ENCODE measurements at regions not wholly inside any gene's neighbourhood (a gene's known extent, or its start where the extent isn't known, plus 50 kb on each side); places are given as distances from the start of the nearest gene placed in this dataset.

DNA sequence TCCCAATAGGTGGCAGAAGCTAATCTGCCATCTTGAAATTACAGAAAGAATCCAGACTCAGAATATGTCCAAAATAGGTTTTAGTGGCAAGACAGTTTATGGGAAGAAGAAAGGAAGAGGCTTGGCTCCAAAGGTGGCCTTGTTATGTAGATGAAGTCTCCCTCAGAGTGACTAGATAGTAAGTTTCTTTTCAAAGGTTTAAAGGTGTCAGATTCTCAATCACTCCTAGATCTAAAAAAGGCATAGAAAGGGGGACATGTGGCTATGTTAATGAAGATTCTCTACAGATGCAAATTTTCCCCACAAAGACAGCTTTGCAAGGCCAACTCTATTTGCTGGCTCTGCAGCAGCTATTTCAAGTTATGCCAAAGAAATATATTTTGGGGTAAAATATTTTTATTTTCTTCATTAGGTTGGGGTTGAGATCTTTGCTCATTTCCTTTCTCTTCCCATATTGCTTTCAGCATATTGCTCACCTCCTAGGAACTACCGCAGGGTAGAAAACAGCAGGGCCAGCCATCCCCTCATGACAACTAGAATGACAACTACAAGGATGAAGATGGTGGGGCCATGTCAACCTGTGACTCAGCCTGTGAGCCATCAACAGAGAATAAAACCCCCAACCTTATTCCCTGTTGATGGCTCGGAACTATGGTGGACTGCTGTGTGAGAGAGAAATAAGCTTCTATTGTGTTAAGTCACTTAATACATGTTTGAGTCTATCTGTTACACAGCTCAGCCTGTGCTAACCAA lies 274.0 kb upstream of the GALNT17 start:
- Histone ChIP-seq H3K27ac (no peak overlapping the region), H3K4me3 (no peak overlapping the region), H3K36me3 (no peaks in the 10 kb centered on the region), H3K4me1 (no peaks in the 10 kb centered on the region), H3K27me3 (no peaks in the 10 kb centered on the region), H3K9me3 (no peaks in the 10 kb centered on the region)
- TF ChIP-seq CTCF (IDR thresholded peaks at IDR 0.05) (no peak), POLR2AphosphoS5 (IDR thresholded peaks at IDR 0.05; ENCODE audit: insufficient read depth in 1 of 2, low read depth in 1 of 2) (no peak), POLR2A (IDR thresholded peaks at IDR 0.05) (no peak)
- intact Hi-C loops (cut with DNase I): loop anchor here (10.0 kb wide), 1 partner anchor 877 kb away; no protein-coding TSS in a partner anchor
- DNase-seq (ENCODE audit: extremely low spot score in 2 of 2): no peak

GRCh38 chr7:70867513-70867912 lies 264.4 kb upstream of the GALNT17 start:
- no peak for DNase-seq (ENCODE audit: extremely low spot score in 2 of 2)
- intact Hi-C loops (cut with DNase I): no loop called here
- Histone ChIP-seq H3K36me3 (no peaks in the 10 kb centered on the region), H3K27me3 (no peaks in the 10 kb centered on the region), H3K4me1 (no peaks in the 10 kb centered on the region), H3K9me3 (no peaks in the 10 kb centered on the region), H3K27ac (no peak overlapping the region), H3K4me3 (no peak overlapping the region)
- TF ChIP-seq CTCF (IDR thresholded peaks at IDR 0.05) (no peak), POLR2AphosphoS5 (IDR thresholded peaks at IDR 0.05; ENCODE audit: insufficient read depth in 1 of 2, low read depth in 1 of 2) (no peak), POLR2A (IDR thresholded peaks at IDR 0.05) (no peak)

DNA sequence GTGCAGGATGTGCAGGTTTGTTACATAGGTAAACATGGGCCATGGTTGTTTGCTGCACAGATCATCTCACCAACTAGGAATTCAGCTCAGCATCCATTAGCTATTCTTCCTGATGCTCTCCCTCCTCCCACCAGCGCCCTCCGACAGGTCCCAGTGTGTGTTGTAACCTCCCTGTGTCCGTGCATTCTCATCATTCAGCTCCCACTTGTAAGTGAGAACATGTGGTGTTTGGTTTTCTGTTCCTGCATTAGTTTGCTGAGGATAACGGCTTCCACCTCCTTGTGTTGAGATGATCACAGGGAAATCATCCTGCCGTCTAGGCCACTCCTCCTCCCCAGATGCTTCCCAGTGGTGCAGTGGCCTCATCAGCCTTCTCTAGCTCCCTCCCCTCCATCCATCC lies 261.6 kb upstream of the GALNT17 start:
- Histone ChIP-seq H3K27me3 (no peaks in the 10 kb centered on the region), H3K27ac (no peak overlapping the region), H3K36me3 (no peaks in the 10 kb centered on the region), H3K4me1 (no peaks in the 10 kb centered on the region), H3K9me3 (no peaks in the 10 kb centered on the region), H3K4me3 (no peak overlapping the region)
- DNase-seq (ENCODE audit: extremely low spot score in 2 of 2): no peak
- TF ChIP-seq POLR2AphosphoS5 (IDR thresholded peaks at IDR 0.05; ENCODE audit: insufficient read depth in 1 of 2, low read depth in 1 of 2): no peak
- TF ChIP-seq CTCF (IDR thresholded peaks at IDR 0.05): no peak
- TF ChIP-seq POLR2A (IDR thresholded peaks at IDR 0.05): no peak
- intact Hi-C loops (cut with DNase I): no loop called here

DNA sequence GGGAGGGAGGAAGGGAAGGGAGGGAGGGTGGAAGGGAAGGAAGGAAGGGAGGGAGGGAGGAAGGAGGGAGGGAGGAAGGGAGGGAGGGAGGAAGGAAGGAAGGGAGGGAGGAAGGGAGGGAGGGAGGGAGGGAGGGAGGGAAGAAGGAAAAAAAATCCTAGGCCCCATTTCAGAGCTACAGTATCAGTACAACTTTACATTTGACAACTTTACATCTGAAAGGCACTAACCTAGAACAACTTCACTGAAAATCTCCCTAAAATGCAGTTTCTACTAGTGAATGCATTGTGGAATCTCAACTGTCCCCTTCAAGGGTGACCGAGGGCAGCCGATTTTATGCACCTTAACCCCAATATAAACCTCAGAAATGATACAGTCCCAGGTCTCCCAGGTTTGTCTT lies 259.8 kb upstream of the GALNT17 start:
- no peaks in the 10 kb centered on the region for H3K9me3 ChIP-seq
- DNase-seq (ENCODE audit: extremely low spot score in 2 of 2): no peak
- H3K36me3 ChIP-seq: no peaks in the 10 kb centered on the region
- H3K27ac ChIP-seq: no peak overlapping the region
- H3K4me3 ChIP-seq: no peak overlapping the region
- no peaks in the 10 kb centered on the region for H3K4me1 ChIP-seq
- intact Hi-C loops (cut with DNase I): no loop called here
- no peak for TF ChIP-seq POLR2AphosphoS5 (IDR thresholded peaks at IDR 0.05; ENCODE audit: insufficient read depth in 1 of 2, low read depth in 1 of 2)
- TF ChIP-seq POLR2A (IDR thresholded peaks at IDR 0.05): no peak
- no peak for TF ChIP-seq CTCF (IDR thresholded peaks at IDR 0.05)
- no peaks in the 10 kb centered on the region for H3K27me3 ChIP-seq

GRCh38 chr7:70881167-70881847 lies 250.6 kb upstream of the GALNT17 start:
- H3K9me3 ChIP-seq: no peaks in the 10 kb centered on the region
- no peaks in the 10 kb centered on the region for H3K36me3 ChIP-seq
- no peak overlapping the region for H3K4me3 ChIP-seq
- H3K27me3 ChIP-seq: no peaks in the 10 kb centered on the region
- no peaks in the 10 kb centered on the region for H3K4me1 ChIP-seq
- no peak for DNase-seq (ENCODE audit: extremely low spot score in 2 of 2)
- TF ChIP-seq CTCF (IDR thresholded peaks at IDR 0.05) (no peak), POLR2A (IDR thresholded peaks at IDR 0.05) (no peak), POLR2AphosphoS5 (IDR thresholded peaks at IDR 0.05; ENCODE audit: insufficient read depth in 1 of 2, low read depth in 1 of 2) (no peak)
- intact Hi-C loops (cut with DNase I): no loop called here
- H3K27ac ChIP-seq: no peak overlapping the region

All from vagina (tissue), 2 donors.